Embryonic facial prominence (tissue), 1 donor: ENCODE measurements at regions not wholly inside any gene's neighbourhood (a gene's known extent, or its start where the extent isn't known, plus 50 kb on each side); places are given as distances from the start of the nearest gene placed in this dataset.

Experiments used
- DNase-seq: peaks from one replicate; pipeline ENCODE4 v3.0.0-alpha.2; 2016; ENCODE audit errors: extremely low spot score

- no peak for DNase-seq
These were observed 235.6 kb upstream of the HS6ST1 start for GRCh38 chr2:128554151-128554769.

- no peak for DNase-seq
These were observed 236.8 kb upstream of the HS6ST1 start for GRCh38 chr2:128555433-128555832.

- DNase-seq = no peak
These were observed 237.4 kb upstream of the HS6ST1 start for GRCh38 chr2:128556089-128556488.

GRCh38 chr2:128556633-128557032 is 238.0 kb upstream of the HS6ST1 start:
- no peak for DNase-seq

GRCh38 chr2:128557069-128557468 is 238.4 kb upstream of the HS6ST1 start:
- DNase-seq = no peak

DNA sequence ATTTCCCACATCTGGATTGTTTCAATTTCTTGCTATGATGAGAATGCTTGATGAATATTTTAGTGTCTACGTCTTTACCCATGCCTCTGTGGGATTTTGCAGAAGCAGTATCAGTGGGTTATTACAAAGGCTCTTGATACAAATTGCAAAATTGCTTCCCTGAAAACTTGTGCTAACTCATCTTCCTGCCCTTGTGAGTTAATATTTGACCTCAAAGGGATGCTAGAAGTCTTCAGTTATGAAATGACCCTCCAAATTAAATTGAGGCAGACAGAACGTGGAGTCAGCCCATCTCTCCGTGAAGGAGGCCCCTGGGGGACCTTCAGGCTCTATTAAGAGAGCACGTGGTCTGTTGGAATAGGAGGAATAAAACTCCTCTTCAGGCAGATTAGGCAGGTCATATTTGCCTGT is 239.2 kb upstream of the HS6ST1 start:
- no peak for DNase-seq

DNA sequence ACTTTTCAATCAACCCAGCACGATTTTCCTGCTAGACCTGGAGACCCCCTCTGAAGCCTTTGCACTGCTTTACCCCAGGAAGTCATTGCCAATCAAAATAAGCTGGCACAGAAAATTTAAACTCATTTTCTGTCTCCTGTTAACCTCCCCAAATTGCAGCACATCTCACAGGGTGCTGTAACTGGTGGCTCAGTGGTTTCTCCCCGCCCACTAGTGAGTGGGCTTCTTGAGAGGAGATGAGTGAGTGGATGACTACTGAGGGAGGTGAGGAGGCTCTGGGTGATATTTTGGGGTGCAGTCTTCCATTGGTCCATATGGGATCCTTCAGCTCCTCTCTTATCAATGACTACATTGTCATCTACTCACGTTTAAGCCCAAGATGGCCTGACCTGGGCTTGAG is 239.8 kb upstream of the HS6ST1 start:
- DNase-seq = no peak

DNA sequence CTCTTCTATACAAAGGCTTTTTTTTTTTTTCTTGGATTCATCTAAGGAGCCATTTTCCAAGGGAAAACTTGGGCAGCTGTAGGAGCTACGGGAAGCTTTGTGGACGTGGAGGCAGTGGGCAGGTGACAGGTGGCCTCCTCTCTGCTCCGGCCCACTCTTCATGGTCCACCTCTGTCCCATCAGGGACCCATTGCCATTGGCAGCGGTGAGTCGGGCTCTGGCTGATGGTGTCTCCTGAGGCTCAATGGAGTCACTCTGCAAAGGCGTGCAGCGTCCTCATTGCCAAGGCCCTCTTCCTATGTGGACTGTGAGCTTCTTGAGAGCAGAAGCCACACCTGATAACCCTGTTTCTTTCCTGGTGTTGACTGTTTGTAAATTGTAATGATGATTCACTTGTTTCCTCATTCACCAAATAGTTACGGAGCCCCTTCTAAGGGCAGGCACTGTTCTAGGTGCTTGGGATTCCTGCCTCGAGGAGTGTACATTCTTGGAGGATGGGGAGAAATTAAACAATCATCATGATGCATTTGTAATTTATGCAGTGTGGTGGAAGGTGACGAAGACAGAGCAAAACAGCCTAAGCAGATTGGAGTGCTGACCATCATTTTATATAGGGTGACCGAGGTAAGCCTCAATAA is 240.3 kb upstream of the HS6ST1 start:
- DNase-seq = no peak

DNA sequence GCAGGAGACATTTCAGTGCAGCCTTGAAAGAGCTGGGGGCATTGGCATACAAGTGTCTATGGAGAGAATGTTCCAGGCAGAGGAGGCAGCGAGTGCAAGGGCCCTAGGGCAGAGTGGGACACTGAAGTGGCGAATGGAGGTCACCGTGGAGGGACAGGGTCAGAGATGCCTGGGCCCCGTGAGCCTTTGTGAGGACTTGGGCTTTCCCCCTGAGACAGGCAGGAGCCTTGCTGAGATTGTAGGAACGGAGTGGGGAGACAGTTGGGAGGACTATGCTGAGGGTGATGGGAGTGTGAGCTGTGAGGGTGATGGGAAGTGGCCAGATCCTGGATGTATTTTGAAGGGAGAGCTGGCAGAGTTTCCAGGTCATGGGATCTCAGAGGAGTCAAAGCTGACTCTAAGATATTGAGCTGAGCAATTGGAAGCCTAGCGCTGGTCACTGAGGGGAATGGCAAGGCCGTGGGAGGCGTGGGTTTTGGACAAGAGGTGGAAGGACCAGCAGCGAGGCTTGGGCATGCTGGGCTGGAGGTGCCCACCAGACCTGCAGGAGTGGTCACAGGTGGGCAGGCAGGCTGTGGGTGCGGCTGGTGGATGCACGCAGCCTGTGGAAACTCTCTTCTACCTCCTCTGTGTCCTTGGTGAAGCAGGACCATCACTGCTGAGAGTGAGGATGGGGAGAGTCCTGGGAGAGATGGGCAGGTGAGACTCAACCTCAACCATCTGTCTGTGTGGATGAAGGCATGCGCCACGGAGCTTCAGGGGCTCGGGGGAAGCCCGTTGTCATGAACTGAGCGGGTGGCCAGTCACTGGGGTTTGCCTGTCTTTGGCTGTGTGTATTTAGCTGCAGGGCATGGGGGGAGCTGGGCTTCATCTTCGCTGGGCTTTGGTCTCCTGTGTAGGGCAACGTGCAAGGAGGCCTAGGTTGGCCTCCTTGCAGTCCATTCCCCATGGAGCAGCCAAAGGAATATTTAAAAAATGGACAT is 241.2 kb upstream of the HS6ST1 start:
- DNase-seq = no peak

DNA sequence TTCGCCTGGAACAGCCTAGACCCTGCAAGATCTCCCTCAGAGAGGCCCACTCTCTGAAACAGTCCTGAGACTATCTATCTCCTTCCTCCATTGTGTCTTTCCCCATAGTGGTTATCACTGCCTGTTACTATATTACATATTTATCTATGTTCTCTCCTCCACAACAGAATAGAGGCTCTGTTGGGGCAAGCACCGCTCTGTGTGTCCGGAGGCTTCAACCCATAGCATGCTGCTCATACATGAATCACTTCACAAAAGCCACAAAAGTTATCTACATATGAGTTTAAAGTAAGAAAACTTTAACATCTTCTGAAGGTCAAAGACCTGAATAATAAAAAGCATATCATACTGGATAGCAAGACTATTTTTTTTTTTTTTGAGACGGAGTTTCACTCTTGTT is 242.1 kb upstream of the HS6ST1 start:
- no peak for DNase-seq

DNA sequence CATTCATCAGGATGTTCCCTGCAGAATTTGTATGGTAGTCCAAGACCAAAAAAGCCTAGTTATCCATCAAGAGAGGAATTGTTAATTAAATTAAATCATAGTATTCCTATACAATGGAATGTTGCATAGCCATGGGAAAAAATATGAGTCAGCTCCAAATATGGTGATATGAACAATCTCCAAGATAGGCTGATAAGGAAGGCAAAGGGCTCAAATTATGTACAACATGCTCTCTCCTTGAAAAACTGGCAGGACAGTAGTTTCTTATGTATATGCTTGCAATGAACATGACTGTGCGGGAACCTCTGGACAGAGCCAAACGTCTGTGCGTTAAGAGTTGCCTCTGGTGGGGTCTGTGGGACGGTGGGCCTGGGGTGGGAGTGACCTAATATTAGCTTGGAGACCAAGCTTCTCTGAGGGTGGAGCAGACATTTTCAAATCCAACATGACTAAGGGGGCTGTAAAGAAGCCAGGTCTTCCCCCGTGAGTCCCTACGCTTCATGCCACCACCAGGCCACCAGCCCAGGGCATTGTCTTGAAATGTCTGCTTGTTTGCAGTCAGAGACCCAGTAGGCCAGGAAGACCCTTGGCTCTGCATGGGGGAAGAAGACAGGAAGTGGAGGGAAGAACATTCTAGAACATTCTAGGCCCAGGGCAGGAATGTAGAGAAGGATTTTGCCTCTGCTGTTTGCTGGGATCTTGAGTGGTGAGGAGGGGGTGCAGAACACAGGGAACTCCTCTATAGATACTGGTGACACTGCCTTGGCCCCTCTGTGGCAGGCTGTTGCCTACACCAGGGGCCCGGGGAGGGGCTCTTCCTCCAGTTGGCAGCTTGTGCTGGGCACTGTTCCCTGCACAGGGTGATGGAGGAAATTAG is 244.0 kb upstream of the HS6ST1 start:
- DNase-seq = no peak

- DNase-seq = no peak
These were observed 244.7 kb upstream of the HS6ST1 start for GRCh38 chr2:128563348-128563687.

DNA sequence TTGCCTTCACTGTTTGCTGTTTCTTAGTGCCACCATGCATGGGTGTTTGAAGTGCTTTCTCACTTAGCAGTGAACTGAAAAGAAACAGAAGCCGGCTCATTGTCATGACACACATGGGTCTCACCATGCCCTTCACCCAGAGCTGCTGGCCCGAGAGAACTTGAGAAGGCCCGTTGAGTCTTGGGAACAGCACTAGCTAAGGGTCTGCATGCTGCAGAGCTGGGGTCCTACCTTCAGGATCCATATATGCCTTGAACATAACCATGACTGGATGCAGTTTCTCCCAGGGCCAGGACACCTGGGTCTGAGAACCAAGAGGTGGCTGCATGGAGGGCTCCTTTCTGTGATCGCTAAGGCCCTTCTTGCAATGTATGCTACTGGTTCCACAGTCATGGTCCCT is 245.5 kb upstream of the HS6ST1 start:
- no peak for DNase-seq

GRCh38 chr2:128564551-128564950 is 245.9 kb upstream of the HS6ST1 start:
- no peak for DNase-seq

GRCh38 chr2:128565441-128565840 is 246.8 kb upstream of the HS6ST1 start:
- DNase-seq = no peak

DNA sequence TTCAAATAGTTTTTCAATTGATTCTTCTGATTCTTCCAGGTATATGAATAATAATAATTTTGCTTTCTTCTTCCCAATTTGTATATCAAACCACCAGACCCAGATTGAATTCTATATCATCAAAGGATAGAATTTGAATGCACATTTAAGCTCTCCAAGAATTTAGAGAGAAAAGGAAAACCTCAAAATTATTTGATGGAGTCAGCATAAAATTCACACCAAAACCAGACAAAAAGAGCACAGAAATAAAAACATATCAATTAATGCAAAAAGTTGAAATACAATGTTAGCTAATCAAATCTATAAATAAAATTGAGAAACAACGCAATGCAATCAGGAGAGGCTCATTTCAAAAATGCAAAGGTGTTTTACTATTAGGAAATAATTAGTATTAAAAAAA is 248.0 kb upstream of the HS6ST1 start:
- DNase-seq = no peak

DNA sequence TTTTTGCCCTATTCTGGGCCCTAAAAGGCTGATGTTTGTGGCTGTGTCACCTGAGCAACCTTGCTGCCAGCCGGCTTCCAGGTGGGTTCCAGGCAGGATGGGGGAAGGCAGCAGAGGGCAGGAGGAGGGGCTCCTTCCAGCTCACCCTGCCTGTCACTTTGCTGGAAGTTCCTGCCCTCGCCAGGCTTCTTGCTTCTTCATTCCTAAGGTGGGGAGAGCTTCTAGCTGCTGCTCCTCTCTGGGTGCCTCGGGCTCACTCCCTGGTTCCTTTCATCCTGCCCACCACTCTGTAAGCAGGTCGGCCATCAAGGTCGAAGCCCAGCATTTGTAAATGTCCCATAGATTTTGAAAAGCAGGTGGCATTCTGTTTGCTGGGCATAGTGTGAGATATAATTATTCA is 249.4 kb upstream of the HS6ST1 start:
- no peak for DNase-seq

DNA sequence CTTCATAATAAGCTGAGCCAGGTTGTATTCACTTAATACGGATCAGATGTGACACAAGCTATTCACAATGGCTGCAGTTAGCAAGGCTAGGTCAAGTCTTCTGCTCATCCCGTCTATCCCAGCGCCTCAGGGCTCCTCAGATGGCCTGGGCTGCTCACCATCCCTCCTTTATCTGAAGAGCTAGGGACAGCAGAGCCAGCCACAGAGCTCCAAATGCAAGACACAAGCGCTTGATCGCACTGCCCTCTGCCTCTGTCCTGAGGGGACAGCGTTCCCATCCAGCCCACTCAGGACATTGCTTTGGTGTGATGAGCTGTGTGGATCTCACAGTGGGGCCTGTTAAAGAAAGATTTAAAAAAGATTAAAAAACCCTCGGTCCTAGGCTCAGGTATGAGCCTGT is 254.4 kb upstream of the HS6ST1 start:
- no peak for DNase-seq

DNA sequence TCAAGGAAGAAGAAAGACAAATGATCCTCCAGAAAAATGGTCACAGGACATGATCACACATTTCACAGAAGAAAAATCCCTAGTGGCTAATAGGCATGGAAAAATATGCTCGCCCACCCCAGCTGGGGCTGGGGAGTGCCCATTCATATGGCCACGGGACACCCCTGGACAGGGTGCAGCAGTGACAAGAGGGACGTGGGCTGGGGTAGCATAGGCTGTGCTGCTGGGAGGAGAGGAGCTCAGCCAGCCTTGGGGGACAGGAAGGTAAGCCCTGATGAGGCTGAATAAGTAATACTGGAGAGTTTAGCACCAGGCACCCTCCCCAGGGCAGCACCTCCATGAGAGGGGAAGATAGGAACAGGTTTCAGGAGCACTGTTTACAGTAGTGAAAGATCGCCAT is 254.9 kb upstream of the HS6ST1 start:
- no peak for DNase-seq

DNA sequence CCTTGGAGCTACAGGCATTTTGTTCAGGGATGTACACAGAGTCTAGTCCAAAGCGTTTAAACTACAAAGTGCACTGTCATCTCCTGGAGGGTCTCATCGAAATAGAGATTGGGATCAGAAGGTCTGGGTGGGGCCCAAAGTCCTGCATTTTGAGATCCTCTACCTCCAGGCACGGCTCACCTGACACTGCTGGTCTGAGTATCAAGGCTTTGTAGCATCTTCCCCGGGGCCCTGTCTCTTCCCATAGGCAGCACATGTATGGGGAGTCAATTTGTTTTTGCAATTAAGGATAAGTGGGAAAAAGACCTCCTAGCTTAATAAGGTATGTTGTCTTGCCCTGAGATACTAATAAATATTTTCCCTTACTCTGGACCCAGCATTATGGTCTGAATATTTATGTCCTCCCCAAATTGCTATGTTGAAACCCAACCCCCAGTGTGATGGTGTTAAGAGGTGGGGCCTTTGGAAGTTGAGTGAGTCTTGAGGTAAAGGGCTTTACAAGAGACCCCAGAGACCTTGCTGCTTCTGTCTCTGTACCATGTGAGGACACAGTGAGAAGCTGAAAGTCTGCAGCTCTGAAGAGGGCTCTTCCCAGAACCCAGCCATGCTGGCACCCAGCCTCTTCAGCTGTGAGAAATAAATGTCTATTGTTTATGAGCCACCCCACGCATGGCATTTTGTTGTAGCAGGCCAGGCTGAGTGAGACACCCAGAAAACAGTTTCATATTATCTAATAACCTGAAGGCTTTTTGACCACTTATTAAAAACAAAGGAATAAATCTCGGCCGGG is 258.7 kb upstream of the HS6ST1 start:
- no peak for DNase-seq
